Prostate gland (tissue), 2 donors: ENCODE measurements at regions not wholly inside any gene's neighbourhood (a gene's known extent, or its start where the extent isn't known, plus 50 kb on each side); places are given as distances from the start of the nearest gene placed in this dataset.

Experiments
- CTCF ChIP-seq, 4 experiments: fragments of 200-600 bp in 2 of 4; fragments of 450-650 bp in 2 of 4; sonication (generic) in 2 of 4; IDR thresholded peaks; 1 replicate in 3 of 4; 2 replicates in 1 of 4; pipeline ENCODE4 v1.5.1; 2016 to 2019; ENCODE audit warnings: antibody characterized with exemption in 4 of 4, mild to moderate bottlenecking in 2 of 4, moderate library complexity in 2 of 4
- POLR2AphosphoS5 ChIP-seq: sonication (generic); formaldehyde crosslinking; IDR thresholded peaks from one replicate; pipeline ENCODE4 v1.6.1; 2017; ENCODE audit warnings: antibody characterized with exemption

GRCh38 chr5:96284727-96285389 lies 148.2 kb downstream of the PCSK1 start:
- TF ChIP-seq POLR2AphosphoS5 (no peak), CTCF (IDR thresholded peaks at IDR 0.05) (no peak)
